ENCODE measurements at regions not wholly inside any gene's neighbourhood (a gene's known extent, or its start where the extent isn't known, plus 50 kb on each side); places are given as distances from the start of the nearest gene placed in this dataset.

GRCh38 chr9:119005162-119005561, 364.1 kb downstream of the BRINP1 start:
- H3K4me3 ChIP-seq (ENCODE audit: low read length) = no peak overlapping the region
- no peak for TF ChIP-seq CTCF (conservative IDR thresholded peaks at IDR 0.05; ENCODE audit: low read length)
- peak; percentile 43 for DNase-seq (ENCODE audit: low read depth)

GRCh38 chr9:119009249-119009648, 360.0 kb downstream of the BRINP1 start:
- no peak for TF ChIP-seq CTCF (conservative IDR thresholded peaks at IDR 0.05; ENCODE audit: low read length)
- DNase-seq (ENCODE audit: low read depth) = peak; percentile 40
- H3K4me3 ChIP-seq (ENCODE audit: low read length) = no peak overlapping the region

- no peak for TF ChIP-seq CTCF (conservative IDR thresholded peaks at IDR 0.05; ENCODE audit: low read length)
- no peak for DNase-seq (ENCODE audit: low read depth)
These were observed 349.0 kb downstream of the BRINP1 start for GRCh38 chr9:119020284-119020683.

GRCh38 chr9:119020730-119021333, 348.4 kb downstream of the BRINP1 start:
- no peak for DNase-seq (ENCODE audit: low read depth)

More at GRCh38 chr9:119020284-119020683, 349.0 kb downstream of the BRINP1 start:
- no peak overlapping the region for H3K4me3 ChIP-seq (ENCODE audit: low read length)

GRCh38 chr9:119026120-119026519, 343.1 kb downstream of the BRINP1 start:
- DNase-seq (ENCODE audit: low read depth) = peak; percentile 90
- no peak for TF ChIP-seq CTCF (conservative IDR thresholded peaks at IDR 0.05; ENCODE audit: low read length)
- no peak overlapping the region for H3K4me3 ChIP-seq (ENCODE audit: low read length)

More at GRCh38 chr9:119020730-119021333, 348.4 kb downstream of the BRINP1 start:
- no peak for TF ChIP-seq CTCF (conservative IDR thresholded peaks at IDR 0.05; ENCODE audit: low read length)
- H3K4me3 ChIP-seq (ENCODE audit: low read length) = no peak overlapping the region

- no peak overlapping the region for H3K4me3 ChIP-seq (ENCODE audit: low read length)
- TF ChIP-seq CTCF (conservative IDR thresholded peaks at IDR 0.05; ENCODE audit: low read length) = no peak
- DNase-seq (ENCODE audit: low read depth) = no peak
These were observed 341.1 kb downstream of the BRINP1 start for GRCh38 chr9:119027901-119028699.

GRCh38 chr9:119029886-119030285, 339.3 kb downstream of the BRINP1 start:
- no peak overlapping the region for H3K4me3 ChIP-seq (ENCODE audit: low read length)
- no peak for TF ChIP-seq CTCF (conservative IDR thresholded peaks at IDR 0.05; ENCODE audit: low read length)
- no peak for DNase-seq (ENCODE audit: low read depth)

Measured in AG10803 (cell line).